Keratinocyte (primary cell): ENCODE measurements at regions not wholly inside any gene's neighbourhood (a gene's known extent, or its start where the extent isn't known, plus 50 kb on each side); places are given as distances from the start of the nearest gene placed in this dataset.

Experiments
- CTCF ChIP-seq, 3 experiments: IDR thresholded peaks in 1 of 3; conservative IDR thresholded peaks in 1 of 3; optimal IDR thresholded peaks in 1 of 3; 2 replicates in 2 of 3; 3 replicates in 1 of 3; pipeline versions ENCODE3 to v1.5.1; 2011; ENCODE audit warnings: low read length in 3 of 3, mild to moderate bottlenecking in 3 of 3, moderate library complexity in 2 of 3, control low read depth in 1 of 3, inconsistent platforms in 1 of 3; ENCODE audit not compliant: insufficient read depth in 2 of 3; ENCODE audit errors: extremely low read depth in 1 of 3
- EZH2 ChIP-seq: IDR thresholded peaks from one replicate; pipeline ENCODE4 v1.6.1; 2012; ENCODE audit warnings: inconsistent platforms, mild to moderate bottlenecking, low read length, moderate library complexity

- no peak for TF ChIP-seq CTCF (optimal IDR thresholded peaks at IDR 0.05 in 1 of 3, IDR thresholded peaks at IDR 0.05 in 1 of 3, conservative IDR thresholded peaks at IDR 0.05 in 1 of 3; ENCODE audit: extremely low read depth in 1 of 3, insufficient read depth in 2 of 3, low read length in 3 of 3)
- TF ChIP-seq EZH2: no peak
Observed at GRCh38 chr5:178793696-178794095, 63.2 kb upstream of the ZNF354A start.
